ENCODE measurements at regions not wholly inside any gene's neighbourhood (a gene's known extent, or its start where the extent isn't known, plus 50 kb on each side); places are given as distances from the start of the nearest gene placed in this dataset.
"Not testable (repeated sequence)": the region's sequence is repeated elsewhere in the genome, so short reads cannot be mapped to it uniquely, and the experiment has no call there.

GRCh38 chr7:153072806-153073205 is 313.3 kb downstream of the ACTR3B start:
- CTCF ChIA-PET, result no interaction called here
- POLR2A ChIA-PET, result no interaction called here
- intact Hi-C loops (cut with micrococcal nuclease; ENCODE audit: unreplicated experiment) (no loop called here), in situ Hi-C loops (cut with HindIII; ENCODE audit: low pct_unique_long_range_greater_than_20kb, low sequenced_read_pairs) (no loop called here)
- Histone ChIP-seq H3K27ac (ENCODE audit: low read length) (no peak overlapping the region), H3K4me3 (ENCODE audit: low read depth in 2 of 2, low read length in 2 of 2) (no peak overlapping the region), H3K9me3 (ENCODE audit: control insufficient read depth, insufficient read depth, low read depth, low read length) (no peaks in the 10 kb centered on the region), H3K4me1 (ENCODE audit: control insufficient read depth, insufficient read depth, low read length) (no peaks in the 10 kb centered on the region), H3K36me3 (ENCODE audit: control insufficient read depth, insufficient read depth, low read length) (no peaks in the 10 kb centered on the region), H3K27me3 (ENCODE audit: control insufficient read depth, insufficient read depth, low read length) (peaks cover 9% of the 10 kb centered on the region)
- BruUV-seq (replicated peaks), result no TSS peak
- TF ChIP-seq CTCF (IDR thresholded peaks at IDR 0.05) (no peak), TCF7L2 (IDR thresholded peaks at IDR 0.05; ENCODE audit: low read depth, low read length) (no peak), POLR2AphosphoS5 (IDR thresholded peaks at IDR 0.05; ENCODE audit: low read depth, low read length) (no peak), SIN3A (IDR thresholded peaks at IDR 0.05; ENCODE audit: borderline replicate concordance, insufficient read depth, low read depth, low read length) (no peak)
- TF ChIP-seq, protein P1, sequence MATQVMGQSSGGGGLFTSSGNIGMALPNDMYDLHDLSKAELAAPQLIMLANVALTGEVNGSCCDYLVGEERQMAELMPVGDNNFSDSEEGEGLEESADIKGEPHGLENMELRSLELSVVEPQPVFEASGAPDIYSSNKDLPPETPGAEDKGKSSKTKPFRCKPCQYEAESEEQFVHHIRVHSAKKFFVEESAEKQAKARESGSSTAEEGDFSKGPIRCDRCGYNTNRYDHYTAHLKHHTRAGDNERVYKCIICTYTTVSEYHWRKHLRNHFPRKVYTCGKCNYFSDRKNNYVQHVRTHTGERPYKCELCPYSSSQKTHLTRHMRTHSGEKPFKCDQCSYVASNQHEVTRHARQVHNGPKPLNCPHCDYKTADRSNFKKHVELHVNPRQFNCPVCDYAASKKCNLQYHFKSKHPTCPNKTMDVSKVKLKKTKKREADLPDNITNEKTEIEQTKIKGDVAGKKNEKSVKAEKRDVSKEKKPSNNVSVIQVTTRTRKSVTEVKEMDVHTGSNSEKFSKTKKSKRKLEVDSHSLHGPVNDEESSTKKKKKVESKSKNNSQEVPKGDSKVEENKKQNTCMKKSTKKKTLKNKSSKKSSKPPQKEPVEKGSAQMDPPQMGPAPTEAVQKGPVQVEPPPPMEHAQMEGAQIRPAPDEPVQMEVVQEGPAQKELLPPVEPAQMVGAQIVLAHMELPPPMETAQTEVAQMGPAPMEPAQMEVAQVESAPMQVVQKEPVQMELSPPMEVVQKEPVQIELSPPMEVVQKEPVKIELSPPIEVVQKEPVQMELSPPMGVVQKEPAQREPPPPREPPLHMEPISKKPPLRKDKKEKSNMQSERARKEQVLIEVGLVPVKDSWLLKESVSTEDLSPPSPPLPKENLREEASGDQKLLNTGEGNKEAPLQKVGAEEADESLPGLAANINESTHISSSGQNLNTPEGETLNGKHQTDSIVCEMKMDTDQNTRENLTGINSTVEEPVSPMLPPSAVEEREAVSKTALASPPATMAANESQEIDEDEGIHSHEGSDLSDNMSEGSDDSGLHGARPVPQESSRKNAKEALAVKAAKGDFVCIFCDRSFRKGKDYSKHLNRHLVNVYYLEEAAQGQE (IDR thresholded peaks at IDR 0.05; ENCODE audit: insufficient read depth in 1 of 2, low read depth in 2 of 2, low read length in 1 of 2), result no peak
- DNase-seq (ENCODE audit: low read depth, low spot score), result no peak
- ATAC-seq, result no peak

- POLR2A ChIA-PET; H3K27me3 ChIP-seq (ENCODE audit: control insufficient read depth, insufficient read depth, low read length); intact Hi-C loops (cut with micrococcal nuclease; ENCODE audit: unreplicated experiment); H3K4me1 ChIP-seq (ENCODE audit: control insufficient read depth, insufficient read depth, low read length); H3K4me3 ChIP-seq (ENCODE audit: low read depth in 2 of 2, low read length in 2 of 2); H3K9me3 ChIP-seq (ENCODE audit: control insufficient read depth, insufficient read depth, low read depth, low read length); DNase-seq (ENCODE audit: low read depth, low spot score); H3K36me3 ChIP-seq (ENCODE audit: control insufficient read depth, insufficient read depth, low read length); in situ Hi-C loops (cut with HindIII; ENCODE audit: low pct_unique_long_range_greater_than_20kb, low sequenced_read_pairs); CTCF ChIA-PET; H3K27ac ChIP-seq (ENCODE audit: low read length); ATAC-seq; BruUV-seq (replicated peaks): not testable (repeated sequence)
These were observed 316.7 kb downstream of the ACTR3B start for GRCh38 chr7:153076289-153076688.

GRCh38 chr7:153081496-153081895 is 321.9 kb downstream of the ACTR3B start:
- ChIA-PET POLR2A (no interaction called here), CTCF (no interaction called here)
- no peaks in the 10 kb centered on the region for H3K36me3 ChIP-seq (ENCODE audit: control insufficient read depth, insufficient read depth, low read length)

More at GRCh38 chr7:153081496-153081895, 321.9 kb downstream of the ACTR3B start:
- H3K27ac ChIP-seq (ENCODE audit: low read length), result no peak overlapping the region
- no peaks in the 10 kb centered on the region for H3K4me1 ChIP-seq (ENCODE audit: control insufficient read depth, insufficient read depth, low read length)
- no TSS peak for BruUV-seq (replicated peaks)
- TF ChIP-seq POLR2AphosphoS5 (IDR thresholded peaks at IDR 0.05; ENCODE audit: low read depth, low read length) (no peak), TCF7L2 (IDR thresholded peaks at IDR 0.05; ENCODE audit: low read depth, low read length) (no peak), CTCF (IDR thresholded peaks at IDR 0.05) (no peak), SIN3A (IDR thresholded peaks at IDR 0.05; ENCODE audit: borderline replicate concordance, insufficient read depth, low read depth, low read length) (no peak)
- TF ChIP-seq, protein P1 (IDR thresholded peaks at IDR 0.05; ENCODE audit: insufficient read depth in 1 of 2, low read depth in 2 of 2, low read length in 1 of 2), result no peak
- DNase-seq (ENCODE audit: low read depth, low spot score) (no peak), ATAC-seq (no peak)
- H3K9me3 ChIP-seq (ENCODE audit: control insufficient read depth, insufficient read depth, low read depth, low read length), result no peaks in the 10 kb centered on the region
- in situ Hi-C loops (cut with HindIII; ENCODE audit: low pct_unique_long_range_greater_than_20kb, low sequenced_read_pairs) (no loop called here), intact Hi-C loops (cut with micrococcal nuclease; ENCODE audit: unreplicated experiment) (no loop called here)
- no peaks in the 10 kb centered on the region for H3K27me3 ChIP-seq (ENCODE audit: control insufficient read depth, insufficient read depth, low read length)
- no peak overlapping the region for H3K4me3 ChIP-seq (ENCODE audit: low read depth in 2 of 2, low read length in 2 of 2)
